ENCODE measurements at regions not wholly inside any gene's neighbourhood (a gene's known extent, or its start where the extent isn't known, plus 50 kb on each side); places are given as distances from the start of the nearest gene placed in this dataset.
"Not testable (repeated sequence)": the region's sequence is repeated elsewhere in the genome, so short reads cannot be mapped to it uniquely, and the experiment has no call there.

GRCh38 chr2:129006901-129007300 lies 688.2 kb upstream of the HS6ST1 start:
- no peak for DNase-seq

- DNase-seq, result no peak
Measured at GRCh38 chr2:129008055-129008880, 689.6 kb upstream of the HS6ST1 start.

- no peak for DNase-seq
Measured at GRCh38 chr2:129008881-129009554, 690.4 kb upstream of the HS6ST1 start.

GRCh38 chr2:129009555-129010146 lies 691.0 kb upstream of the HS6ST1 start:
- no peak for DNase-seq

- no peak for DNase-seq
Measured at GRCh38 chr2:129010262-129010661, 691.6 kb upstream of the HS6ST1 start.

GRCh38 chr2:129011466-129012061 lies 692.9 kb upstream of the HS6ST1 start:
- DNase-seq, result no peak

GRCh38 chr2:129014432-129014831 lies 695.8 kb upstream of the HS6ST1 start:
- no peak for DNase-seq

- DNase-seq, result peak; percentile 38
Measured at GRCh38 chr2:129015397-129016285, 697.0 kb upstream of the HS6ST1 start.

GRCh38 chr2:129016972-129017371 lies 698.3 kb upstream of the HS6ST1 start:
- DNase-seq, result no peak

- DNase-seq, result no peak
Measured at GRCh38 chr2:129024796-129025195, 706.1 kb upstream of the HS6ST1 start.

GRCh38 chr2:129035992-129036391 lies 717.3 kb upstream of the HS6ST1 start:
- no peak for DNase-seq

GRCh38 chr2:129043677-129044076 lies 725.0 kb upstream of the HS6ST1 start:
- not testable (repeated sequence) for DNase-seq

- not testable (repeated sequence) for DNase-seq
Measured at GRCh38 chr2:129046475-129046874, 727.8 kb upstream of the HS6ST1 start.

GRCh38 chr2:129050101-129050500 lies 731.4 kb upstream of the HS6ST1 start:
- no peak for DNase-seq

- no peak for DNase-seq
Measured at GRCh38 chr2:129055242-129055641, 736.6 kb upstream of the HS6ST1 start.

- DNase-seq, result peak; percentile 43
Measured at GRCh38 chr2:129055824-129056223, 737.2 kb upstream of the HS6ST1 start.

- peak; percentile 28 for DNase-seq
Measured at GRCh38 chr2:129056309-129056958, 737.8 kb upstream of the HS6ST1 start.

GRCh38 chr2:129056959-129057317 lies 738.3 kb upstream of the HS6ST1 start:
- DNase-seq, result no peak

- DNase-seq, result no peak
Measured at GRCh38 chr2:129058981-129059380, 740.3 kb upstream of the HS6ST1 start.

- no peak for DNase-seq
Measured at GRCh38 chr2:129059476-129059875, 740.8 kb upstream of the HS6ST1 start.

- no peak for DNase-seq
Measured at GRCh38 chr2:129061069-129061768, 742.6 kb upstream of the HS6ST1 start.

Data from NCI-H2171 treated with DMSO at 0.1 percent for 48 hours (cell line).